ENCODE measurements at regions not wholly inside any gene's neighbourhood (a gene's known extent, or its start where the extent isn't known, plus 50 kb on each side); places are given as distances from the start of the nearest gene placed in this dataset.

DNA sequence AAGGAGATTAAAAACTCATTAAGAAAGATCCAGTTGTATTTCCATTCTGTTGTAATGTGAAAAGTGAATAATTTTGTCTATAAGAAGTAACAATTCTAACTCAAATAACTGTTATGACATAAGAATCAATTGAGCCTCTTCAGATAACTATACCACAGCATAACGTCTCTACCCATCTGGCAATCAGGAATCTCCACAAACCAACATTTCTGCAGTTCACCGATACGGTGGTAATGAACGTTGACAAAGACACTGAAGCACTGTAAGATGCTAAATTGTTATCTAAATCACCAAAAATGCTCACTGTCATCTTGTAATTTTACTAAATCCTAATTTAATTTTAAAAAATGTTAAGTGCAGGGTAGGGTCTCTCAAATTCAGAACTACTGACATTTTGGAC, 130.9 kb upstream of the USP15 start:
- no peaks in the 10 kb centered on the region for H3K36me3 ChIP-seq (ENCODE audit: control insufficient read depth, insufficient read depth, low read length)
- TF ChIP-seq CTCF (IDR thresholded peaks at IDR 0.05; ENCODE audit: insufficient read depth, low read depth, low read length), result no peak
- CTCF ChIA-PET, result no interaction called here
- no peak overlapping the region for H3K4me3 ChIP-seq (ENCODE audit: low read depth, low read length)
- no peak for DNase-seq (ENCODE audit: low read depth)
- H3K27me3 ChIP-seq (ENCODE audit: control insufficient read depth, insufficient read depth, low read length), result no peaks in the 10 kb centered on the region
- POLR2A ChIA-PET, result no interaction called here

- CTCF ChIA-PET, result no interaction called here
- Histone ChIP-seq H3K36me3 (ENCODE audit: control insufficient read depth, insufficient read depth, low read length) (no peaks in the 10 kb centered on the region), H3K27me3 (ENCODE audit: control insufficient read depth, insufficient read depth, low read length) (no peaks in the 10 kb centered on the region), H3K4me3 (ENCODE audit: low read depth, low read length) (no peak overlapping the region)
- TF ChIP-seq CTCF (IDR thresholded peaks at IDR 0.05; ENCODE audit: insufficient read depth, low read depth, low read length), result no peak
- DNase-seq (ENCODE audit: low read depth), result no peak
- POLR2A ChIA-PET, result no interaction called here
Observed at GRCh38 chr12:62130402-62130801, 129.8 kb upstream of the USP15 start.

GRCh38 chr12:62130834-62131552, 129.2 kb upstream of the USP15 start:
- CTCF ChIA-PET, result no interaction called here

DNA sequence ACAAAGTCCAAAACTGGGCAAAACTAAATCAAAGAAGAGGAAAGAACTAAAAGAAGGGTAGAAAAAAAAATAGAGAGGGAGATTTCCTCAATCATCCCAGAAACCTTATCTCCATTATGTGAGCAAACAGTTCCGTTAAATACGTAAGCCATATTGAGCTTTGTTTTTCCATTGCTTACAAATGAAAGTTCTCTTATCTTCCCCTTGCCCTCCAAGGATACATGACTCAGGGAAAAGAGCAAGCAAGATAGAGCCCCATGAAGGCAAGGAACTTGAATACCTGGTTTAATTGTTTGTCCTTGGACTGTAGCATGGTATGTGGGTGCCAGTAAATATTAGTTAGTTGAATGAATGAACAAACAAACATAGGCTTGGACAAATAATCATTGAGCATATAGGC, 126.8 kb upstream of the USP15 start:
- no peaks in the 10 kb centered on the region for H3K36me3 ChIP-seq (ENCODE audit: control insufficient read depth, insufficient read depth, low read length)
- TF ChIP-seq CTCF (IDR thresholded peaks at IDR 0.05; ENCODE audit: insufficient read depth, low read depth, low read length), result no peak
- H3K27me3 ChIP-seq (ENCODE audit: control insufficient read depth, insufficient read depth, low read length), result no peaks in the 10 kb centered on the region
- H3K4me3 ChIP-seq (ENCODE audit: low read depth, low read length), result no peak overlapping the region
- DNase-seq (ENCODE audit: low read depth), result no peak
- CTCF ChIA-PET, result no interaction called here
- POLR2A ChIA-PET, result no interaction called here

More at GRCh38 chr12:62130834-62131552, 129.2 kb upstream of the USP15 start:
- no peak for TF ChIP-seq CTCF (IDR thresholded peaks at IDR 0.05; ENCODE audit: insufficient read depth, low read depth, low read length)
- Histone ChIP-seq H3K4me3 (ENCODE audit: low read depth, low read length) (no peak overlapping the region), H3K36me3 (ENCODE audit: control insufficient read depth, insufficient read depth, low read length) (no peaks in the 10 kb centered on the region), H3K27me3 (ENCODE audit: control insufficient read depth, insufficient read depth, low read length) (no peaks in the 10 kb centered on the region)
- POLR2A ChIA-PET, result no interaction called here
- no peak for DNase-seq (ENCODE audit: low read depth)

DNA sequence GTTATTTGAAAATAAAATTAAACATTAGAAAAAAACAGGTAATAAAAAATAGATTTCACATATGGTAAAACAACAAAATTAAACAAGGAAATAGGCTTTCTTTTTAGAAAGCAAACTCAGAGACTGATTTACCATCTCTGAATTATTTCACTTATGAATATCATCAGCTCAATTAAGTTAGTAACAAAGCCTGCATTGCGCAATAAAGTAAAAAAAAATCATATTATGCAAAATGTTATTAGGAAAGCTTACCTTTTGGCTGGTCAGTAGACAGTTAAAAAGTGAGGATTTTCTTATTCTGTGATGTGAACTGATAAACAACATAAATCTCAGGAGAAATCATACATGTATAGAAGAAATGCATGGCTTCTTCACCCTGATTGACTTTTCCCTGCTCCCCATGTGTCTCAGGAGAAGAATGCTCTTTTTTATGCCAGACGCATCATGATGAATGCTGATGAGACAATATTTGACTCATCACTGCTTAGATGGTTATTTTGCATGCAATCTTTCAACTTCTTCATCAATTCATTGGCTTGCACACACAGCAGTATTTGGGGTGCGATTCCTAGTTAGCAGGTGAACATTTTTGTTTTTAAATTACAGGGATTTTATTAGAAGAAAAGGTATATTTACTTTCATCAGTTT, 124.5 kb upstream of the USP15 start:
- Histone ChIP-seq H3K27me3 (ENCODE audit: control insufficient read depth, insufficient read depth, low read length) (no peaks in the 10 kb centered on the region), H3K36me3 (ENCODE audit: control insufficient read depth, insufficient read depth, low read length) (no peaks in the 10 kb centered on the region), H3K4me3 (ENCODE audit: low read depth, low read length) (no peak overlapping the region)
- ChIA-PET CTCF (no interaction called here), POLR2A (no interaction called here)
- TF ChIP-seq CTCF (IDR thresholded peaks at IDR 0.05; ENCODE audit: insufficient read depth, low read depth, low read length), result no peak
- no peak for DNase-seq (ENCODE audit: low read depth)

Measured in BJ (cell line).